Keratinocyte (primary cell): ENCODE measurements at regions not wholly inside any gene's neighbourhood (a gene's known extent, or its start where the extent isn't known, plus 50 kb on each side); places are given as distances from the start of the nearest gene placed in this dataset.

ENCODE experiments used
- EZH2 ChIP-seq: IDR thresholded peaks from one replicate; pipeline ENCODE4 v1.6.1; 2012; ENCODE audit warnings: inconsistent platforms, mild to moderate bottlenecking, low read length, moderate library complexity
- TF ChIP-seq, protein P1 (sequence below), 3 experiments: IDR thresholded peaks in 1 of 3; conservative IDR thresholded peaks in 1 of 3; optimal IDR thresholded peaks in 1 of 3; 2 replicates in 2 of 3; 3 replicates in 1 of 3; pipeline versions ENCODE3 to v1.5.1; 2011; ENCODE audit warnings: low read length in 3 of 3, mild to moderate bottlenecking in 3 of 3, moderate library complexity in 2 of 3, control low read depth in 1 of 3, inconsistent platforms in 1 of 3; ENCODE audit not compliant: insufficient read depth in 2 of 3; ENCODE audit errors: extremely low read depth in 1 of 3

DNA sequence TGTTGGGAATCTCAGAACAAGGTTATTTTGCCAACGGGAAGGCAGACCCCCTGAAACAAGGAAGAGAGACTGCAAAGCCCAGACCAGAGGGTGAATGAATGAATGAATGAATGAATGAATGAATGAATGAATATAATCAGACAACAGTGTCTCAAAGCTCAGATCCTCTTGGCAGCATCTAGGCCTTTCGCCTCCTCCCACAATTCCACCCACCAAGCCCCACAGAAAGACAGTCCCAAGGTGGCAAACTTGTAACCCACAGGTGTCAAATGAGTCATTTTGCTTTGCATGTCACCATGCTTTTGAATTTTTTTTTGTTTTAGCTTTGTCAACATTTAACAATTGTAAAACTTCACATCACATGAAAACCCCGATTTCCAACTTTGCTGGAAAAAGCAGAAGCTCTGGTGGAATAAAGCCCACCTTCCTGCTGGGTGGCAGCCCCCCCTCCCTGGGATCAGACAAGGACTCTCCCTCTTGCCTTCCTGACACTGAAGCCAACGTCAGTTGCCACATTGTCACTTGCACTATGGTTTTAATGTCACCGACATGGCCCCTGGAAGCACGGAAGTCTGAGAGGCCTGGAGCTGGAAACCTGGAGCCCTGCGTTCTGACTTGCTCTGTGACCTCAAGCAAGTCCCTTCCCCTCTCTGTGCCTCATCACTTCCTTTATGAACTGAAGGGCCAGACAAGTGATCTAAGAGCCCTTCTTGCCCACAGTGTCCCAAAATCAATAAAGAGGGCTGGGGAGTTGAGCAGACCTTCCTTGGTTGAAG is 134.6 kb upstream of the RUNX3 start:
- TF ChIP-seq, protein P1, sequence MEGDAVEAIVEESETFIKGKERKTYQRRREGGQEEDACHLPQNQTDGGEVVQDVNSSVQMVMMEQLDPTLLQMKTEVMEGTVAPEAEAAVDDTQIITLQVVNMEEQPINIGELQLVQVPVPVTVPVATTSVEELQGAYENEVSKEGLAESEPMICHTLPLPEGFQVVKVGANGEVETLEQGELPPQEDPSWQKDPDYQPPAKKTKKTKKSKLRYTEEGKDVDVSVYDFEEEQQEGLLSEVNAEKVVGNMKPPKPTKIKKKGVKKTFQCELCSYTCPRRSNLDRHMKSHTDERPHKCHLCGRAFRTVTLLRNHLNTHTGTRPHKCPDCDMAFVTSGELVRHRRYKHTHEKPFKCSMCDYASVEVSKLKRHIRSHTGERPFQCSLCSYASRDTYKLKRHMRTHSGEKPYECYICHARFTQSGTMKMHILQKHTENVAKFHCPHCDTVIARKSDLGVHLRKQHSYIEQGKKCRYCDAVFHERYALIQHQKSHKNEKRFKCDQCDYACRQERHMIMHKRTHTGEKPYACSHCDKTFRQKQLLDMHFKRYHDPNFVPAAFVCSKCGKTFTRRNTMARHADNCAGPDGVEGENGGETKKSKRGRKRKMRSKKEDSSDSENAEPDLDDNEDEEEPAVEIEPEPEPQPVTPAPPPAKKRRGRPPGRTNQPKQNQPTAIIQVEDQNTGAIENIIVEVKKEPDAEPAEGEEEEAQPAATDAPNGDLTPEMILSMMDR (optimal IDR thresholded peaks at IDR 0.05 in 1 of 3, IDR thresholded peaks at IDR 0.05 in 1 of 3, conservative IDR thresholded peaks at IDR 0.05 in 1 of 3; ENCODE audit: extremely low read depth in 1 of 3, insufficient read depth in 2 of 3, low read length in 3 of 3) = no peak
- no peak for TF ChIP-seq EZH2
